ENCODE measurements at regions not wholly inside any gene's neighbourhood (a gene's known extent, or its start where the extent isn't known, plus 50 kb on each side); places are given as distances from the start of the nearest gene placed in this dataset.

- no peaks in the 10 kb centered on the region for H3K9me3 Mint-ChIP-seq (ENCODE audit: unreplicated experiment)
- no peak for TF ChIP-seq CTCF (IDR thresholded peaks at IDR 0.05; ENCODE audit: partially characterized antibody, unreplicated experiment)
- no peak overlapping the region for H3K4me3 Mint-ChIP-seq (ENCODE audit: unreplicated experiment)
- DNase-seq = no peak
- peaks cover 20% of the 10 kb centered on the region for H3K36me3 Mint-ChIP-seq (ENCODE audit: unreplicated experiment)
- H3K27ac Mint-ChIP-seq (ENCODE audit: unreplicated experiment) = no peak overlapping the region
- no peaks in the 10 kb centered on the region for H3K27me3 Mint-ChIP-seq (ENCODE audit: unreplicated experiment)
- peaks cover 3% of the 10 kb centered on the region for H3K4me1 Mint-ChIP-seq (ENCODE audit: low read depth, unreplicated experiment)
Observed at GRCh38 chr17:70859829-70860228, 690.5 kb downstream of the KCNJ2 start.

- H3K4me3 Mint-ChIP-seq (ENCODE audit: unreplicated experiment) = no peak overlapping the region
- H3K27ac Mint-ChIP-seq (ENCODE audit: unreplicated experiment) = no peak overlapping the region
- H3K9me3 Mint-ChIP-seq (ENCODE audit: unreplicated experiment) = no peaks in the 10 kb centered on the region
- peaks cover 20% of the 10 kb centered on the region for H3K36me3 Mint-ChIP-seq (ENCODE audit: unreplicated experiment)
- TF ChIP-seq CTCF (IDR thresholded peaks at IDR 0.05; ENCODE audit: partially characterized antibody, unreplicated experiment) = no peak
- H3K4me1 Mint-ChIP-seq (ENCODE audit: low read depth, unreplicated experiment) = no peaks in the 10 kb centered on the region
- no peak for DNase-seq
- no peaks in the 10 kb centered on the region for H3K27me3 Mint-ChIP-seq (ENCODE audit: unreplicated experiment)
Observed at GRCh38 chr17:70862295-70862694, 693.0 kb downstream of the KCNJ2 start.

GRCh38 chr17:70863436-70864248, 694.3 kb downstream of the KCNJ2 start:
- Mint-ChIP-seq H3K4me1 (ENCODE audit: low read depth, unreplicated experiment) (peaks cover 2% of the 10 kb centered on the region), H3K36me3 (ENCODE audit: unreplicated experiment) (peaks cover 20% of the 10 kb centered on the region), H3K4me3 (ENCODE audit: unreplicated experiment) (no peak overlapping the region), H3K27ac (ENCODE audit: unreplicated experiment) (no peak overlapping the region), H3K27me3 (ENCODE audit: unreplicated experiment) (no peaks in the 10 kb centered on the region), H3K9me3 (ENCODE audit: unreplicated experiment) (no peaks in the 10 kb centered on the region)
- TF ChIP-seq CTCF (IDR thresholded peaks at IDR 0.05; ENCODE audit: partially characterized antibody, unreplicated experiment) = no peak
- no peak for DNase-seq

GRCh38 chr17:70865993-70866804, 696.9 kb downstream of the KCNJ2 start:
- no peak overlapping the region for H3K4me3 Mint-ChIP-seq (ENCODE audit: unreplicated experiment)
- no peaks in the 10 kb centered on the region for H3K27me3 Mint-ChIP-seq (ENCODE audit: unreplicated experiment)
- peaks cover 11% of the 10 kb centered on the region for H3K36me3 Mint-ChIP-seq (ENCODE audit: unreplicated experiment)
- no peaks in the 10 kb centered on the region for H3K9me3 Mint-ChIP-seq (ENCODE audit: unreplicated experiment)
- TF ChIP-seq CTCF (IDR thresholded peaks at IDR 0.05; ENCODE audit: partially characterized antibody, unreplicated experiment) = no peak
- peaks cover 6% of the 10 kb centered on the region for H3K4me1 Mint-ChIP-seq (ENCODE audit: low read depth, unreplicated experiment)
- H3K27ac Mint-ChIP-seq (ENCODE audit: unreplicated experiment) = no peak overlapping the region
- no peak for DNase-seq

GRCh38 chr17:70868149-70868548, 698.8 kb downstream of the KCNJ2 start:
- no peak for DNase-seq
- peaks cover 9% of the 10 kb centered on the region for H3K4me1 Mint-ChIP-seq (ENCODE audit: low read depth, unreplicated experiment)
- no peak overlapping the region for H3K27ac Mint-ChIP-seq (ENCODE audit: unreplicated experiment)
- no peak for TF ChIP-seq CTCF (IDR thresholded peaks at IDR 0.05; ENCODE audit: partially characterized antibody, unreplicated experiment)
- peaks cover 2% of the 10 kb centered on the region for H3K27me3 Mint-ChIP-seq (ENCODE audit: unreplicated experiment)
- peaks cover 11% of the 10 kb centered on the region for H3K36me3 Mint-ChIP-seq (ENCODE audit: unreplicated experiment)
- H3K9me3 Mint-ChIP-seq (ENCODE audit: unreplicated experiment) = no peaks in the 10 kb centered on the region
- no peak overlapping the region for H3K4me3 Mint-ChIP-seq (ENCODE audit: unreplicated experiment)

All from glutamatergic neuron (in vitro differentiated cells).